ENCODE measurements at regions not wholly inside any gene's neighbourhood (a gene's known extent, or its start where the extent isn't known, plus 50 kb on each side); places are given as distances from the start of the nearest gene placed in this dataset.

GRCh38 chr2:205902041-205902899 is 183.7 kb downstream of the INO80D start:
- DNase-seq (ENCODE audit: low spot score) = no peak

- no peak for DNase-seq (ENCODE audit: low spot score)
These were observed 184.5 kb downstream of the INO80D start for GRCh38 chr2:205901491-205901890.

- no peak for DNase-seq (ENCODE audit: low spot score)
These were observed 187.2 kb downstream of the INO80D start for GRCh38 chr2:205898744-205899143.

GRCh38 chr2:205895981-205896655 is 189.9 kb downstream of the INO80D start:
- DNase-seq (ENCODE audit: low spot score) = no peak

DNA sequence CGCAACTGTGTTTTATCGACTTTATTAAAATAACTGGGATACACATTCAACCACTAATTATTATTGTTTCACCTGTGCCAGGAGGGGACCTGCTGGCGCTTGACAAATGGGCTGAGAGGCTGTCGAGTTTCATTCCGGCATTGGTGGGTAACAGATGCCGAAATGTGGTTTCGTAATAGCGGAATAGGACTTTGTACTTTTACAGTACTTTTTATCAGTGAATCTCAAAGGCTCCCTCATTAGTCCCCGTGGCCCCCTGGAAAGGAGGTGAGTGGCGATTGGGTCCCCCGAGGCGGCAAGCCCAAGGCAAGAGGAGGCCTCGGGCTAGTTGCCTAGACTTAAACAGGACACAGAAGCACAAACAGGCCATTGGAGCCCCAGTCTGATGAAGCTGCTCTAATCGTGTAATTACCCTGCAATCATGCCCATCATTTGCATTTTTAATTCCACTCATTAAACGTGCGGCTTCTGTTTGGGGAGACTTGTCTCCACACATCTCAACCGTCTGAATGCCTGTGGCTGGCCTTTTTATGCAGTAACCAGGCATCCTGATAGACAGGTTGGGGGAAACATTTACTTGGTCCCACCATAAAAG is 193.2 kb downstream of the INO80D start:
- no peak for DNase-seq (ENCODE audit: low spot score)

- DNase-seq (ENCODE audit: low spot score) = no peak
These were observed 193.7 kb downstream of the INO80D start for GRCh38 chr2:205892251-205892655.

- no peak for DNase-seq (ENCODE audit: low spot score)
These were observed 196.9 kb downstream of the INO80D start for GRCh38 chr2:205889114-205889513.

- no peak for DNase-seq (ENCODE audit: low spot score)
These were observed 198.3 kb downstream of the INO80D start for GRCh38 chr2:205887637-205888036.

GRCh38 chr2:205885492-205886099 is 200.4 kb downstream of the INO80D start:
- peak; percentile 79 for DNase-seq (ENCODE audit: low spot score)

GRCh38 chr2:205883965-205884364 is 201.7 kb downstream of the NRP2 start:
- no peak for DNase-seq (ENCODE audit: low spot score)

DNA sequence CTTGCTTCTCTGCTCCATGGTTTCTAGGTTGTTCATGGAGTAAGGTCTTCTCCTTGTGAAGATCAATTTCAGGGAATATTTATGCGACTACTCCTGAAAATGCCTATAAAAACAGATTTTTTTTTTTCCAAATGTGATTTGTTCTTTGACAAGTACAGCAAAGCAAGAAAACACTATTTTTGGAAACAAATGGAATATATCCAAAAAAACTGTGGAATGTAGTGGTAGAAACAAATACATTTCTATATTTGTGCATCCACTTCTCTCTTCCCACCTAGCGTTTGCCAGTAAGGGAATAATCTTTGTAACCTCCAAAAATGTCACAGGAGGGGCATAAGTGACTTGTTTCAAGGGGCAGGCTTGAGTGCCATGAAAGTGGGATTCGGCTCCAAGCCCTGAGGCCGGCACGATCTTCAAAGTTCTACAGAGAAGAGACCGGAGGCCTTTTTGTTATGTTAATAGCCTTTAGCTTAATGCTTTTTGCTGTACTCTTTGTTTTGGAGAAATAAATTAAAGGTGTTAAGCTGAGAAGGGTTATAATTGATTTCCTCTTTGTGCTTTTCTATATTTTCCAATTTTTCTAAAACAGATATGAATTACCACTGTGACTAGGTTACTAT is 200.6 kb downstream of the NRP2 start:
- no peak for DNase-seq (ENCODE audit: low spot score)

DNA sequence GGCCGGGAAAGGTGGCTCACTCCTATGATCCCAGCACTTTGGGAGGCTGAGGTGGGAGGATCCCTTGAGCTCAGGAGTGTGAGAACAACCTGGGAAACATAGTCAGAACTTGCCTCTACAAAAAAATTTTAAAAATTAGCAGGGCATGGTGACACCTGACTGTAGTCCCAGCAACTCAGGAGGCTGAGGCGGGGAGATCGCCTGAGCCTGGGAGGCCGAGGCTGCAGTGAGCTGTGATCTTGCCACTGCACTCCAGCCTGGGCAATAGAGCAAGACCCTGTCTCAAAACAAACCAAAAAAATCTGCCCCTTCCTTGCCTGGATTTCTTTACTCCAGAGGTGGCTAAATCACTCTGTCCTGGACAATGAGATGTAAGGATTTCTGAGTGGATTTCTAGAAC is 197.7 kb downstream of the NRP2 start:
- no peak for DNase-seq (ENCODE audit: low spot score)

DNA sequence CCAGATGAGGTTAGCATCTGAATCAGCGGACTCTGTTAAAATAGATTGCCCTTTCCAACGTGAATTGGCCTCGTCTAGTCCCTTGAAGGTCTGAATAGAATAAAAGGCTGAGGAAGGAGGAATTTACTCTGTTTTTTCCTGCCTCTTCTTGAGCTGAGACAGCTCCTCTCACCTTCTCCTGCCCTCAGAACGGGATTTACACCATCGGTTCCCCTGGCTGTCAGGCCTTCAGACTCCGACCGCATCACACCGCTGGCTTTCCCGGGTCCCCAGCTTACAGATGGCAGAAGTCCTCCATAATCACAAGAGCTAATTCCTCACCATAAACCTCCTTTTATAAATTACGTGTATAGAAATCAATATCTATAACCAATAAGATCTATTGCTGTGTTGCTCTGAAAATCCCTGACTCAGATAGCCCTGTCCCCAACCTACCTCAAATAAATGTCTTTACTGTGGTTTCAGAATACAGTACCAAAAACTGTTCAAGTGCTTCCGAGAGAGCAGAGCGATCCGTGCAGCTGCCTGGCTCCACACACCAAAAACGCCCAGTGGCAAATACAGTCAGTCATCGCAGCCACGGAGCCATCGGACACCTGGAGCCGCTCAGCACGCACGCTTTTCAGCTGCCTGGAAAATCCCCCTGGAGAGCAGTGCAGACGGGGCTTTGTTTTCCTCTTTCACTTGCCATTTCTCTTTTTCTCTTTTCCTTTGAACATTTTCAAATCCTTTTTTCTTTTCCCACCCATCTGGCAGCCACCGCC is 196.9 kb downstream of the NRP2 start:
- no peak for DNase-seq (ENCODE audit: low spot score)

GRCh38 chr2:205877496-205877895 is 195.2 kb downstream of the NRP2 start:
- DNase-seq (ENCODE audit: low spot score) = no peak

- DNase-seq (ENCODE audit: low spot score) = no peak
These were observed 193.8 kb downstream of the NRP2 start for GRCh38 chr2:205876127-205876526.

DNA sequence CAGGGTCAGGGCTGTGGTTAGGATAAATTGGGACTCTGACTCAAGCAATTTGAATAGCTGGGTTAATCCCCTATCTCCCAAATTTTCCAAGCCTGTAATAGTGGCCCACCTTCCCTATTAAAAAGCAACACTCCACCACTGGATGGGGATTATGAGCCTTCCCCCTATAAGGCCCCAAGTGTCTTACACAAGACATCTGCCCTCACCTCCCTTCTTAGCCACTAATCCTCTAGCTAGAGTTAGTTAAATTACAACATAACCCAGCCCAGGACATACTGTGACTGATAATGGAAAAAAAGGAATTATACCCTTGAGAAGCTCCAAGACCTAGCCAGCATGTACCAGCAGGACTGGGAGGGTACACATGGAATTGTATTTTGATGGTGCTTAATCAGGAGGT is 190.4 kb downstream of the NRP2 start:
- DNase-seq (ENCODE audit: low spot score) = no peak

- DNase-seq (ENCODE audit: low spot score) = no peak
These were observed 187.1 kb downstream of the NRP2 start for GRCh38 chr2:205869439-205869838.

GRCh38 chr2:205868773-205869333 is 186.6 kb downstream of the NRP2 start:
- DNase-seq (ENCODE audit: low spot score) = no peak

DNA sequence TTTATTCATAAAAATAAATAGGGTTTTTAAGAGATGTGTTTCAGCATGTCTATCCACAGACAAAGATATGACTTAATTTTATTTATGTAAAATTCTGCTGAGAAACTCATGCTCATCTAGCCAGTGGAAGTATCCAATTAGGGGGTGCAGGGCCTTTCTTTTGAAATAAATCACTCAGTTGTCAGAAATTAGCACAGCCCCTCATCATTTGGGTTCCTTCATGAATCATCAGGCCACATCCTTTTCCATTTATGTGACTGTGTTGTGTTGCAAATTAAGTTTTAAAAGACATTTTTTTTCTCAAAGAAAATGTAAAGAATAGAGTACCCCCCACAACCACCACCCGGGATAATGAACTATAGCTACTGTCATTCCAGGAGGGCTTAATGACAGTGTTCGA is 185.8 kb downstream of the NRP2 start:
- no peak for DNase-seq (ENCODE audit: low spot score)

DNA sequence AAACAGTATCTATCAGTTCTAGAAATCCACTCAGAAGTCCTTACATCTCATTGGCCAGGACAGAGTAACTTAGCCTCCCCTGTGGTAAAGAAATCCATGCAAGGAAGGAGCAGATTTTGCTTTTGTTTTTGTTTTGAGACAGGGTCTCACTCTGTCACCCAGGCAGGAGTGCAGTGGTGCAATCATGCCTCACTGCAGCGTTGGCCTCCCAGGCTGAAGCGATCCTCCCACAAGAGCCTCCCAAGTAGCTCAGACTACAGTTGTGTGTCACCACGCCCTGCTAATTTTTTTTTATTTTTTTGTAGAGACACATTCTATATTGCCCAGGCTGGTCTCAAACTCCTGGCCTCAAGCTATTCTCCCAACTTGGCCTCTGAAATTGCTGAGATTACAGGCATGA is 185.1 kb downstream of the NRP2 start:
- DNase-seq (ENCODE audit: low spot score) = no peak

GRCh38 chr2:205865905-205866441 is 183.7 kb downstream of the NRP2 start:
- DNase-seq (ENCODE audit: low spot score) = peak; percentile 16
